ACHN (cell line): ENCODE measurements at regions not wholly inside any gene's neighbourhood (a gene's known extent, or its start where the extent isn't known, plus 50 kb on each side); places are given as distances from the start of the nearest gene placed in this dataset.
A peak's percentile ranks its signal among the peaks of the same experiment; 100 is the strongest.
"Not testable (repeated sequence)": the region's sequence is repeated elsewhere in the genome, so short reads cannot be mapped to it uniquely, and the experiment has no call there.

Experiments
- DNase-seq: peaks from one replicate; pipeline ENCODE4 v3.0.0-alpha.2; 2015
- in situ Hi-C: cut with HindIII; loops from 2 replicates; pipeline ENCODE4 v1.10.0; 2017; ENCODE audit warnings: low sequenced_read_pairs, low pct_ligation_motif_present, low pct_unique_long_range_greater_than_20kb

GRCh38 chr15:30742796-30743195, 116.9 kb downstream of the ARHGAP11B start:
- in situ Hi-C loops, DNase-seq: not testable (repeated sequence)

DNA sequence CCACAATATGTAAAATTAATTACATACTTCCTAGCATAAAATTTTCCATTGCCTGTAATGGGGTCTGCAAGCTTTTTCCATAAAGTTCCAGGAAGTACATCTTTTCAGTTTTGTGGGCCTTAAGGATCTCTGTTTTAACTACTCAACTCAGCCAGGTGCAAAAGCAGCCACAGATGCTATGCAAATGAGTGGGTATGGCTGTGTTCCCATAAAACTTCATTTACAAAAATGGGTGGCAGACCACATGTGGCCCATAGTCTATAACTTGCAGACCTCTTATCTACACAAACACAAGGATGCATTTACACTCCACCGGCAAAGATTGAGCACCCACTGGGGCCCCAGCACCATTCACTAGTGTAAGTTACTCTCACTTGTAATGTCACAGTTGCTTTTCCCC, 123.1 kb downstream of the ARHGAP11B start:
- DNase-seq, in situ Hi-C loops: not testable (repeated sequence)

GRCh38 chr15:30755036-30755687, 129.2 kb downstream of the ARHGAP11B start:
- DNase-seq, in situ Hi-C loops: not testable (repeated sequence)

DNA sequence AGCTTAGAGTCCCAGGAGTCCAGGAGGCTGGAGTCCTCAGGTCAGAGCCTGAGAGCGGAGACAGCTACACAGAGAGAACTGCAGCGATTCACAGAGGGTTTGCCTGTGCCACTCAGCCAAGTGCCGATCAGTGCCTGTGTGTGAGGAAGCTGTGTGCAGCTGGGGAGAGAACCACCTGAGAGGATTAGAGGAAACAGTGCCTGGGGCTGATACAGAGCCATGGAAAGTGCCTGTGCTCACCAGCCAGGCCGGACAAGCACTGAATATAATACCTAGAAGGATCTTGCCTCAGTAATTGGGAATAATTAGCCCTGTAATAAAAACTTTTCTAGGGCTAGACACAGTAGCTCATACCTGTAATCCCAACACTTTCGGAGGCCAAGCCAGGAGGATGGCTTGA, 134.7 kb downstream of the ARHGAP11B start:
- in situ Hi-C loops, DNase-seq: not testable (repeated sequence)

DNA sequence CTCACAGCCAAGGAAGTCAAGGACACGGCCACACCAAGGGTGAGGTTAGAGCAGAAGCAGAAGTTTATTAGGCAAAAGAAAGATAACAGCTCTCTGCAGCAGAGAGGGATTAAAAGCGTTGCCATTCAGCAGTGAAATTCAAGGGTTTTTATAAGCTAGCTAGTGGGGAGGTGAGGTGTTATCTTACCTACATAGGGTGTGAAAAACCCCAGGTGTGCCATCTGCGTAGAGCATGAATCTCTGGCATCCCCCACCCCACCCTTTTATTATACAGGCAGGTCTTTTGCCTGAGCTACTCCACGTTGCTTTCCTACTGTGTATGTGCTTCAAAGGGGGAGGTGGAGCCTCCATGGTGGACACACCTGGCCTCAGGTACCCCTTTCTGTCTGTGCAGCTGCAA, 135.4 kb downstream of the ARHGAP11B start:
- in situ Hi-C loops, DNase-seq: not testable (repeated sequence)

GRCh38 chr15:30769390-30770124, 134.2 kb upstream of the FAN1 start:
- in situ Hi-C loops, DNase-seq: not testable (repeated sequence)

DNA sequence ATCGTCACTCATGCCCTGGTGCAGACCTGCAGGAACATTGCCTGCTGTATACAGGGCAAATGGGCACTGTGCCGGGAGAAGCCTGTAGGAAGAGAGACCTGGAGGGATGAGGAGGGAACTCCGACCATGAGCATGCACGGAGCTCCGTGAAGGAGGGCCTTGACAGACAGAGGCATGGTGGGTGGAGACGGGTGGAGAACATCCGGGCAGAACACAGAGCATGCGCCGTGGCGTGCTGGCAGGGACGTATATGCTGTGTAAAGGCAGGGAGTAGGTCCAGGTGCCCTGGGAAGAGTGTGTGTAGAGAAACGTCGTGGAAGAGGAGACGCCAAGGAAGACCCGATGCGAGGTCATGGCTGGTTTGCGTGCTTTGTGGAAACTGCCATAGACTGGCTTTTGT, 133.0 kb upstream of the FAN1 start:
- in situ Hi-C loops: no loop called here

DNA sequence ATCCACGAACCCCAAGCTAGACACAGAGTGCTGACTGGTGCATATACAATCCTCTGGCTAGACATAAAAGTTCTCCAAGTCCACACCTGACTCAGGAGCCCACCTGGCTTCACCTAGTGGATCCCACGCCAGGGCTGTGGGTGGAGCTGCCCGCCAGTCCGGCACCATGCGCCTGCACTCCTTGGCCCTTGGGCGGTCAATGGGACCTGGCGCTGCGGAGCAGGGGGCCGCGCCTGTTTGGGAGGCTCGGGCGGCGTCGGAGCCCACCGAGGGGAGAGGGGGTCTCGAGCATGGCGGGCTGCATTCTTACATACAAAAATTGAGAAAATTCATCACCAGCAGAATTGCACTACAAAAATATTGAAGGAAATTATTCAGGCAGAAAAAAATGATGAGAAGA, 120.7 kb upstream of the FAN1 start:
- in situ Hi-C loops: no loop called here
- DNase-seq: no peak

More for the DNA sequence above, 133.0 kb upstream of the FAN1 start:
- no peak for DNase-seq

GRCh38 chr15:30788595-30788994, 115.1 kb upstream of the FAN1 start:
- in situ Hi-C loops: no loop called here
- DNase-seq: no peak

GRCh38 chr15:30791239-30792175, 112.2 kb upstream of the FAN1 start:
- DNase-seq: peak; percentile 12
- in situ Hi-C loops: no loop called here

GRCh38 chr15:30792843-30793242, 110.9 kb upstream of the FAN1 start:
- not testable (repeated sequence) for DNase-seq

GRCh38 chr15:30794388-30794787, 109.3 kb upstream of the FAN1 start:
- in situ Hi-C loops: no loop called here
- no peak for DNase-seq

More at GRCh38 chr15:30792843-30793242, 110.9 kb upstream of the FAN1 start:
- in situ Hi-C loops: not testable (repeated sequence)

DNA sequence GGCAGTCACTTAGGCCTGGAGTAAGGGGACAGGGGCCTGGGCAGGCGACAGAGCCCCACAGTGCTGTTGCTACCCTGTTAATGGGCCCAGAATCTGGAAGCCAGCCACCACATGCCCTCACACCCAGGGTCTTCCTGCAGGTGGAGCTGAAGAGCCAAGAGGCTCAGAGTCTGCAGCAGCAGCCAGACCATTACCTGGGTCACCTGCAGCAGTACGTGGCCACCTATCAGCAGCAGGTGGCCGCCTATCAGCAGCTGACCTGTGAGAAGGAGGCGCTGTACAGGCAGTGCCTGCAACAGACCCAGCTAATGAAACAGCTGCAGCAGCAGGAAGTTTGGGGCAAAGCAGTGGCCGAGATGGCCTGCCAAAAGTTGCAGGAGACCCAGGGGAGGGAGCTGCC, 104.2 kb upstream of the FAN1 start:
- in situ Hi-C loops: not testable (repeated sequence)
- peak; percentile 2 for DNase-seq

DNA sequence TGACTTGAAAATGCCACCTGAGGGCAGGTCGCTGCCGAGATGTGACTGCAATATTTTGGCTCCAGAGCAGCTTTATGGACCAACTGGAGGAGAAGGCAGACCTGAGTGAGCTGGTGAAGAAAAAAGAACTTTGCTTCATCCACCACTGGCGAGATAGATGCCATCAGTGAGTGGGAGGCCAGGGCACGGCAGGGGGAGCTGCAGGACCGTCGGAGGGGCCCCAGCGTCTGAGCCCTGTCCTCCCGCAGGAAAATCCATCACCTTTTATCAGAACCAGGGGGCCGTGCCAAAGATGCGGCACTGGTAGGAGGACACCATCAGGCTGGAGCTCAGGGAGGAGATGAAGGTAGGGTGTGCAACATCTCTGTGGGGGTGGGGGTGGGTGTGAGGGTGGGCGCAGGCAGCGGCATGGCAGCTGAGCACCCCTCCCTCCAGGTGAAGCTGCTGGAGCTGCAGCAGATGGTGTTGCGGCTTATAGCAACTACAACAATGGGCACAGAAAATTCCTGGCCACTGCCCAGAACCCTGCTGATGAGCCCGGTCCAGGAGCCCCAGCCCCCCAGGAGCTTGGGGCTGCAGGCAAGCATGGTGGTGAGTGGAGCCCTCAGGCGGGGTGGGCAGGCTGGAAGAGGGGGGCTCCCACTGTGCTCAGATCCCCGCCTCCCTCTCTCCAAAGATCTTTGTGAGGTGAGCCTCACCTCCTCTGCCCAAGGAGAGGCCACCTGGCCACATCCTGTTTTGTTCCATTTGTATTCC, 102.4 kb upstream of the FAN1 start:
- in situ Hi-C loops, DNase-seq: not testable (repeated sequence)

DNA sequence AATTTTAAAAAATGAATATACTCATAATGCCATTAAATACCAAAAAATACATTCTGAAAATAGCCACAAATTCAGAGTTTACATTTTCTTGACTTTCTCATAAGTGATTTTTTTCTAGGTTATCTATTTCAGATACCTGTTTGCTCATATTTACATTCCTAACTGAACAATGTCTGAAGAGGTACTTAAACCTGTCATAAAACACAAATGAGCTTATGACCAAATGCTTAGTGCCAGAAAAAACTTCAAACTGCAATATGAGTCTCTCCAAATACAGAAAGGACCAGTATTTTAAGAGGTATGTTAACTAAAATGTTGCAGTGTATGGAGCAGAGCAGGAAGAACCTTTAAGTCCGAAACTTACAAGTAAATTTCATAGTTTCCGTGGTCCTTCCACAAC, 101.7 kb upstream of the FAN1 start:
- in situ Hi-C loops, DNase-seq: not testable (repeated sequence)

DNA sequence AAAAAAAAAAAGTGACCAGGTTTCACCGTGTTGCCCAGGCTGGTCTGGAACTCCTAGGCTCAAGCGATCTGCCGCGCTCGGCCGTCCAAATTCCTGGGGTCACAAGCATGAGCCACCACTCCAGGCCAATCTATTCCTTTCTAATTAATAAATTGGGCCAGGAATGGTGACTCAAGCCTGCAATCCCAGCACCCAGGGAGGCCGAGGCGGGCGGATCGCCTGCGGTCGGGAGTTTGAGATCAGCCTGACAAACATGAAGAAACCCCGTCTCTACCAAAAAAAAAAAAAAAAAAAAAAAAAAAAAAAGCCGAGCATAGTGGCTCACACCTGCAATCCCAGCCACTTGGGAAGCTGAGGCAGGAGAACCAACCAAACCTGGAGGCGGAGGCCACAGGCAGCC, 100.0 kb upstream of the FAN1 start:
- DNase-seq, in situ Hi-C loops: not testable (repeated sequence)

DNA sequence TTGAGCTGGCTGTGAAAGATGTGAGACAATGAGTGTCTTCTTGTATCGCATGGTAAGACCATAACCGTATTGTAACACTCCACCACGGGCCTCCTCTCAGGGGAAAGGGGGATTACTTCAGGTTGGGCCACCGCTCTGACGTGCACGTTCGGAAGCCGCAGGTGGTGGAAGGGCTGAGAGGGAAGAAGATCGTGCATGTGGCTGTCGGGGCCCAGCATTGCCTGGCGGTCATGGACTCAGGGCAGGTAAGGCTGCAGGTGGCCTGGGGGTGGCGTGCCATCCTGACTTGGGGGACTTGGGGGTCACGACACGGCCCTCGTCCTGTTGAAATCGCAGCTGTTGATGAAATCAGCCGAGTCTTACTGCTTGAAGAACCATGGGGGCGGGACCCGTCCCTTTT, 87.3 kb upstream of the FAN1 start:
- no peak for DNase-seq
- in situ Hi-C loops: no loop called here

DNA sequence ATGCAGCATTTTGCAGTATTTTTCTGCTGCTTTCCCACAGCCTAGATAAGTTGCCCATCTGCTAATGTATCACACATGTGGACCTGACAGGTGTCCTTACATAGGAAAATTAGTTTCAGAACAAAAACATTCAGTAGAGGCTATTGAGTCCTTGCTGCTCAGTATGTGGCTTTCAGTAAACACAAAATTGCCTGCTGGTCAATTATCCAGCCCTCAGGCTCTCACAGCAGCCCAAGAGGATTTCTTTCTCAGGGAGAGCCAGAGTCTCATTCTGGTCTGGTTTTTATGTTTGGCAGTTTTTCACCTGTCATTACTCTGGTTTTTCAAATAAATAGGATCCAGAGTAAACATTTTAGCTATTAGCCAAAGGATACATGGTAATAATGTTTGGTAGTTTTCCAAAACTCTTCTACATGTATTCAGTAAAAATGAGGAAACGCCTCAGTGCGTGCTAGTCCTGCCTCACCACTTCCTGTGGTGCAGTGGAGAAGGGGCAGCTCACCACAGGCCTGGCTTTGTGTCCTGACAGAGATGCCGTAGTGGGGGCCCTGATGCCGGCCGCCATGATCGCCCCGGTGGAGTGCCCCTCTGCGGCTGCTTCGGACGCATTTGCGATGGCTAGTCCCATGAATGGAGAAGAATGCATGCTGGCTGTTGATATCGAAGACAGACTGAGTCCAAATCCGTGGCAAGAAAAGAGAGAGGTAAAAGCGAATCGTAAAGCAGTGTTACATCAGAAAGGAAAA, 80.5 kb upstream of the FAN1 start:
- in situ Hi-C loops, DNase-seq: not testable (repeated sequence)
